Natural killer cell (primary cell): ENCODE measurements at regions not wholly inside any gene's neighbourhood (a gene's known extent, or its start where the extent isn't known, plus 50 kb on each side); places are given as distances from the start of the nearest gene placed in this dataset.

Experiments used
- ATAC-seq, 3 donors: fragments of 150-1000 bp in 2 of 3; fragments of 200-7000 bp in 1 of 3; cut with Tn5 transposase; 1 replicate in 1 of 3; 2 replicates in 2 of 3; pipeline ENCODE4 v1.10.0; 2021; ENCODE audit warnings: mild to moderate bottlenecking in 2 of 3, moderate library complexity in 2 of 3
- DNase-seq, 2 donors: peaks; one replicate each; pipeline versions ENCODE4 v3.0.0 to v3.0.0-alpha.2; 2013 to 2021; ENCODE audit warnings: mixed read lengths in 1 of 2
- H3K27ac ChIP-seq: one replicate; pipeline ENCODE4 v1.5.1; 2013; ENCODE audit warnings: mild to moderate bottlenecking, low read length
- H3K27me3 ChIP-seq: one replicate; pipeline ENCODE4 v1.6.1; 2013; ENCODE audit warnings: low read length; ENCODE audit not compliant: control insufficient read depth, insufficient read depth
- H3K36me3 ChIP-seq: one replicate; pipeline ENCODE4 v1.6.1; 2013; ENCODE audit warnings: low read length; ENCODE audit not compliant: control insufficient read depth, insufficient read depth
- H3K4me1 ChIP-seq: one replicate; pipeline ENCODE4 v1.6.1; 2013; ENCODE audit warnings: low read length; ENCODE audit not compliant: control insufficient read depth, insufficient read depth
- H3K4me3 ChIP-seq: one replicate; pipeline ENCODE4 v1.5.1; 2013; ENCODE audit warnings: low read length
- H3K9me3 ChIP-seq: one replicate; pipeline ENCODE4 v1.6.1; 2013; ENCODE audit warnings: low read length; ENCODE audit not compliant: control insufficient read depth, insufficient read depth
- H3K27ac Mint-ChIP-seq, 2 donors: one replicate each; pipeline ENCODE4 v1.8.0; 2022; ENCODE audit warnings: mild to moderate bottlenecking in 2 of 2, mixed read lengths in 2 of 2, moderate library complexity in 1 of 2
- H3K27me3 Mint-ChIP-seq, 2 donors: one replicate each; pipeline ENCODE4 v1.8.0; 2022; ENCODE audit warnings: low read depth in 2 of 2, mixed read lengths in 2 of 2
- H3K36me3 Mint-ChIP-seq: one replicate; pipeline ENCODE4 v1.8.0; 2022; ENCODE audit warnings: mixed read lengths
- H3K4me1 Mint-ChIP-seq, 2 donors: one replicate each; pipeline ENCODE4 v1.8.0; 2022; ENCODE audit warnings: mixed read lengths in 2 of 2
- H3K4me3 Mint-ChIP-seq: one replicate; pipeline ENCODE4 v1.8.0; 2022; ENCODE audit warnings: mild to moderate bottlenecking, moderate library complexity, mixed read lengths
- H3K9me3 Mint-ChIP-seq, 2 donors: one replicate each; pipeline ENCODE4 v1.8.0; 2022; ENCODE audit warnings: mixed read lengths in 2 of 2
- CTCF ChIP-seq: fragments of 200-600 bp; IDR thresholded peaks from one replicate; pipeline ENCODE4 v1.8.0; 2022; ENCODE audit warnings: antibody characterized with exemption
- WGBS: methylation state at CpG from one replicate; pipeline ENCODE4 v1.1.7; 2013; ENCODE audit warnings: missing lambda C conversion rate; ENCODE audit not compliant: insufficient coverage; 5-methylcytosine and 5-hydroxymethylcytosine counted together
- intact Hi-C: fragments of 100-400 bp; cut with micrococcal nuclease; formaldehyde crosslinking; loops from one replicate; pipeline ENCODE4 v1.14.2; 2022

GRCh38 chr10:129074939-129075338 is 392.1 kb upstream of the MGMT start:
- TF ChIP-seq CTCF = no peak
- ATAC-seq = no peak
- Histone ChIP-seq H3K4me3 (no peak overlapping the region), H3K9me3 (peaks cover 2% of the 10 kb centered on the region), H3K27ac (no peak overlapping the region), H3K36me3 (no peaks in the 10 kb centered on the region), H3K4me1 (no peaks in the 10 kb centered on the region), H3K27me3 (no peaks in the 10 kb centered on the region)
- Mint-ChIP-seq H3K27ac (no peak overlapping the region), H3K27me3 (peaks cover 0 to under 1% of the 10 kb centered on the region in 2 donors), H3K4me1 (no peaks in the 10 kb centered on the region), H3K9me3 (no peaks in the 10 kb centered on the region), H3K36me3 (no peaks in the 10 kb centered on the region), H3K4me3 (no peak overlapping the region)
- intact Hi-C loops = no loop called here
- no peak for DNase-seq
- WGBS = 85% methylated on average over 3 of the region's 3 CpGs

GRCh38 chr10:129075508-129075907 is 391.5 kb upstream of the MGMT start:
- DNase-seq (no peak), ATAC-seq (no peak)
- H3K4me1 ChIP-seq = no peaks in the 10 kb centered on the region
- Mint-ChIP-seq H3K36me3 (peaks cover 5% of the 10 kb centered on the region), H3K4me3 (no peak overlapping the region), H3K27me3 (peaks cover 4 to 6% of the 10 kb centered on the region in 2 donors), H3K9me3 (peaks cover 0 to 3% of the 10 kb centered on the region in 2 donors), H3K27ac (no peak overlapping the region), H3K4me1 (no peaks in the 10 kb centered on the region)
- no peak for TF ChIP-seq CTCF
- WGBS = 78% methylated on average over 5 of the region's 6 CpGs
- H3K36me3 ChIP-seq = no peaks in the 10 kb centered on the region
- no peak overlapping the region for H3K4me3 ChIP-seq
- H3K27ac ChIP-seq = no peak overlapping the region
- intact Hi-C loops = no loop called here
- peaks cover 3% of the 10 kb centered on the region for H3K9me3 ChIP-seq
- H3K27me3 ChIP-seq = no peaks in the 10 kb centered on the region

- no peak overlapping the region for H3K27ac Mint-ChIP-seq
- Histone ChIP-seq H3K27me3 (no peaks in the 10 kb centered on the region), H3K9me3 (peaks cover 3% of the 10 kb centered on the region), H3K4me3 (no peak overlapping the region), H3K4me1 (no peaks in the 10 kb centered on the region), H3K36me3 (no peaks in the 10 kb centered on the region), H3K27ac (no peak overlapping the region)
- H3K4me3 Mint-ChIP-seq = no peak overlapping the region
- no peak for ATAC-seq
- H3K9me3 Mint-ChIP-seq = peaks cover 0 to 8% of the 10 kb centered on the region in 2 donors
- 95% methylated on average over 11 of the region's 11 CpGs for WGBS
- H3K36me3 Mint-ChIP-seq = peaks cover 9% of the 10 kb centered on the region
- peaks cover 8 to 10% of the 10 kb centered on the region in 2 donors for H3K27me3 Mint-ChIP-seq
- DNase-seq = no peak
- no peaks in the 10 kb centered on the region for H3K4me1 Mint-ChIP-seq
- TF ChIP-seq CTCF = no peak
- intact Hi-C loops = no loop called here
Measured at GRCh38 chr10:129075927-129076326, 391.1 kb upstream of the MGMT start.

- no peak overlapping the region for H3K4me3 ChIP-seq
- no peaks in the 10 kb centered on the region for H3K27me3 ChIP-seq
- TF ChIP-seq CTCF = no peak
- H3K36me3 ChIP-seq = no peaks in the 10 kb centered on the region
- Mint-ChIP-seq H3K9me3 (peaks cover 0 to 9% of the 10 kb centered on the region in 2 donors), H3K4me3 (no peak overlapping the region), H3K27me3 (peaks cover 10 to 12% of the 10 kb centered on the region in 2 donors), H3K27ac (no peak overlapping the region), H3K36me3 (peaks cover 11% of the 10 kb centered on the region), H3K4me1 (no peaks in the 10 kb centered on the region)
- intact Hi-C loops = no loop called here
- no peak for ATAC-seq
- no peaks in the 10 kb centered on the region for H3K4me1 ChIP-seq
- no peak for DNase-seq
- 82% methylated on average over 3 of the region's 3 CpGs for WGBS
- peaks cover 3% of the 10 kb centered on the region for H3K9me3 ChIP-seq
- no peak overlapping the region for H3K27ac ChIP-seq
Measured at GRCh38 chr10:129078346-129078745, 388.7 kb upstream of the MGMT start.
